Naive thymus-derived CD4-positive, alpha-beta T cell (primary cell): ENCODE measurements at regions not wholly inside any gene's neighbourhood (a gene's known extent, or its start where the extent isn't known, plus 50 kb on each side); places are given as distances from the start of the nearest gene placed in this dataset.

Source experiments
- ATAC-seq: fragments of 150-1000 bp; cut with Tn5 transposase; 2 replicates; pipeline ENCODE4 v1.10.0; 2021; ENCODE audit warnings: mild to moderate bottlenecking, moderate library complexity
- CTCF ChIA-PET: fragments of 350-600 bp; sonication (Branson Sonifier 250); formaldehyde crosslinking; loops from one replicate; lab custom pipeline; 2021; ENCODE audit warnings: antibody characterized with exemption; lab: Charles Lee
- POLR2A ChIA-PET: fragments of 350-600 bp; sonication (Branson Sonifier 250); formaldehyde crosslinking; loops from one replicate; lab custom pipeline; 2021; ENCODE audit warnings: antibody characterized with exemption, inconsistent platforms; lab: Charles Lee
- DNase-seq, 9 donors: peaks; one replicate each; pipeline versions ENCODE4 v3.0.0 to v3.0.0-alpha.2; 2020 to 2022; ENCODE audit warnings: mixed read lengths in 1 of 9
- H3K27ac ChIP-seq: one replicate; pipeline ENCODE4 v1.7.0; 2013; ENCODE audit warnings: mild to moderate bottlenecking, low read depth, low read length, moderate library complexity
- H3K27me3 ChIP-seq, 2 donors: one replicate each; pipeline ENCODE4 v1.7.0; 2013; ENCODE audit warnings: low read length in 2 of 2, mild to moderate bottlenecking in 2 of 2, moderate library complexity in 2 of 2; ENCODE audit not compliant: control insufficient read depth in 2 of 2, insufficient read depth in 2 of 2
- H3K36me3 ChIP-seq, 3 experiments: 1 replicate in 2 of 3; 2 replicates in 1 of 3; pipeline ENCODE4 v1.7.0; 2013; ENCODE audit warnings: low read length in 3 of 3, mild to moderate bottlenecking in 3 of 3, moderate library complexity in 1 of 3; ENCODE audit not compliant: insufficient read depth in 3 of 3, control insufficient read depth in 2 of 3
- H3K4me1 ChIP-seq, 2 donors: one replicate each; pipeline ENCODE4 v1.7.0; 2013; ENCODE audit warnings: low read length in 2 of 2, mild to moderate bottlenecking in 2 of 2, moderate library complexity in 1 of 2; ENCODE audit not compliant: control insufficient read depth in 2 of 2, insufficient read depth in 2 of 2
- H3K4me3 ChIP-seq: 2 replicates; pipeline ENCODE4 v1.7.0; 2013; ENCODE audit warnings: mild to moderate bottlenecking, low read length
- H3K9me3 ChIP-seq, 3 experiments: 1 replicate in 2 of 3; 2 replicates in 1 of 3; pipeline ENCODE4 v1.7.0; 2013; ENCODE audit warnings: low read length in 3 of 3; ENCODE audit not compliant: control insufficient read depth in 2 of 3
- H3K27ac Mint-ChIP-seq, 9 donors: one replicate each; pipeline ENCODE4 v1.8.0; 2020 to 2022; ENCODE audit warnings: mixed read lengths in 9 of 9, mild to moderate bottlenecking in 8 of 9, moderate library complexity in 5 of 9, inconsistent platforms in 2 of 9
- H3K27me3 Mint-ChIP-seq, 5 donors: one replicate each; pipeline ENCODE4 v1.8.0; 2021 to 2022; ENCODE audit warnings: mixed read lengths in 5 of 5, mild to moderate bottlenecking in 1 of 5
- H3K36me3 Mint-ChIP-seq, 5 donors: one replicate each; pipeline ENCODE4 v1.8.0; 2020 to 2022; ENCODE audit warnings: mixed read lengths in 5 of 5, mild to moderate bottlenecking in 3 of 5, inconsistent platforms in 1 of 5
- H3K4me1 Mint-ChIP-seq, 7 donors: one replicate each; pipeline ENCODE4 v1.8.0; 2020 to 2022; ENCODE audit warnings: mixed read lengths in 7 of 7, mild to moderate bottlenecking in 3 of 7, inconsistent platforms in 1 of 7
- H3K4me3 Mint-ChIP-seq, 10 donors: one replicate each; pipeline ENCODE4 v1.8.0; 2020 to 2022; ENCODE audit warnings: mild to moderate bottlenecking in 10 of 10, mixed read lengths in 10 of 10, moderate library complexity in 6 of 10, inconsistent platforms in 2 of 10
- H3K9me3 Mint-ChIP-seq, 11 donors: one replicate each; pipeline ENCODE4 v1.8.0; 2020 to 2022; ENCODE audit warnings: mixed read lengths in 11 of 11, mild to moderate bottlenecking in 4 of 11, inconsistent platforms in 1 of 11, moderate library complexity in 1 of 11
- intact Hi-C, 2 donors: fragments of 100-400 bp; cut with micrococcal nuclease; formaldehyde crosslinking; loops; one replicate each; pipeline ENCODE4 v1.15.1; 2023

DNA sequence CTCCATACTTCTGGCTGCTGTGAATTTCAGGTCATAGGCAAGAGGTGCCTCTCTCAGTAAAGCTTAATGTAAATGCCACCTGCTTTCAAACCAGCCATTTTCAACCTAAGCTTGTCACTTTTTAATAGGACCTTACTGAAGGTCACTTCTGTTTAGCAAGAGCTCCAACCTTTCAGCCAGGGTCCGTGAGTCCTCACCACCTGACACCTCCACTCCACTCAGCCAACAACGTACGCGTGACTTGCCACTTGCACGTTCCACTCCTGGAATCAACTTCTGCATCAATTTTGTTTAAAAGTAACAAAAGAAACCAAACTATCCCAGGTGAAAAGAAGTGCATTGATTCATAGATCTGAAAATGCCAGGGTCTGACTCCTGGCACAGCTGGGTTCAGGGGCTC is 114.4 kb downstream of the TRIM29 start:
- Histone ChIP-seq H3K27me3 (no peaks in the 10 kb centered on the region), H3K9me3 (no peaks in the 10 kb centered on the region), H3K27ac (no peak overlapping the region), H3K36me3 (no peaks in the 10 kb centered on the region), H3K4me1 (no peaks in the 10 kb centered on the region), H3K4me3 (no peak overlapping the region)
- DNase-seq (no peak), ATAC-seq (no peak)
- intact Hi-C loops: no loop called here
- ChIA-PET POLR2A (no interaction called here), CTCF (no interaction called here)
- Mint-ChIP-seq H3K9me3 (peaks cover 0 to 2% (median 0%) of the 10 kb centered on the region in 11 donors), H3K36me3 (no peaks in the 10 kb centered on the region), H3K27ac (no peak overlapping the region), H3K4me3 (peak overlapping the region in 1 of 10 donors; percentile 12), H3K27me3 (peaks cover 0 to 41% (median 21%) of the 10 kb centered on the region in 5 donors), H3K4me1 (no peaks in the 10 kb centered on the region)

DNA sequence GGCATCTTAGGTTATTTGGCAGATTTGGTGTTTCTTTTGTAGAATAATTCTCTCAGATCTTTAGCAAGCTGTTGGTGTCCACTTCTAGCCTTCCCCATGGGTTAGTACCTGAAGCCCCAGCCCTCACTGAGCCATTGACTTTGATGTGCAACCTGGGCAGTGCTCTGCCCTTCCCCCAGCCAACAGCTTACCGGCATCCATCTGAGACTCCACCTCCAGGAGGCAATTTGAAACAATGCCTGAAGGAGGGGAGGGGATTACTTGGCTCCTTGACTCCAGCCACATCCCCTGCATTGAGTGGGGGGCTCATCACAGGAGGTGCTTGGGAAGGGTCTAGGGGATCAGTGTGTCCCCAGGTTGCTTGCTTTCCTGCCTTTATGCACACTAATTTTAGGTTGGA is 114.8 kb downstream of the TRIM29 start:
- no peak overlapping the region for H3K4me3 ChIP-seq
- H3K27me3 ChIP-seq: no peaks in the 10 kb centered on the region
- H3K27me3 Mint-ChIP-seq: peaks cover 0 to 39% (median 21%) of the 10 kb centered on the region in 5 donors
- no peaks in the 10 kb centered on the region for H3K36me3 Mint-ChIP-seq
- H3K4me1 Mint-ChIP-seq: no peaks in the 10 kb centered on the region
- H3K27ac Mint-ChIP-seq: no peak overlapping the region
- H3K4me1 ChIP-seq: no peaks in the 10 kb centered on the region
- H3K9me3 Mint-ChIP-seq: peaks cover 0 to 2% (median 0%) of the 10 kb centered on the region in 11 donors
- H3K4me3 Mint-ChIP-seq: no peak overlapping the region
- intact Hi-C loops: no loop called here
- H3K27ac ChIP-seq: no peak overlapping the region
- no peak for DNase-seq
- ChIA-PET POLR2A (no interaction called here), CTCF (no interaction called here)
- no peaks in the 10 kb centered on the region for H3K9me3 ChIP-seq
- ATAC-seq: no peak
- no peaks in the 10 kb centered on the region for H3K36me3 ChIP-seq

DNA sequence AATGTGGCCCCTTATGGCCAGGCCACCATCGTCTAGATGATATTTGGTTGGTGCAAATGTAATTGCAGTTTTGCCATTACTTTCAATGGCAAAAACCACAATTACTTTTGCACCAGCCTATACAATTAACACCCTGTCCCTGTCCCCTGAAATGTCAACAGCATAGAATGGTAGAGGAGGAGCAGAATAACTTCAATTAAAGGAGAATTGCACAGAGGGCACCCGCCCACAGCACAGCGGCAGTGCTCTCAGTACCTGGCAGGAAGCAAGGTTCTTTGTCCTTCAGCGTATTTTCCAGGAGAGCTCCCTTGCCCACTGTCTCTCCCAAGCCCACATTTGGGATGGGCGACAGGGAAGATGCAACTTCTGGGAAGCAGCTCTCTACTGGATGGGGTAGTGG is 115.3 kb downstream of the TRIM29 start:
- H3K4me1 Mint-ChIP-seq: no peaks in the 10 kb centered on the region

DNA sequence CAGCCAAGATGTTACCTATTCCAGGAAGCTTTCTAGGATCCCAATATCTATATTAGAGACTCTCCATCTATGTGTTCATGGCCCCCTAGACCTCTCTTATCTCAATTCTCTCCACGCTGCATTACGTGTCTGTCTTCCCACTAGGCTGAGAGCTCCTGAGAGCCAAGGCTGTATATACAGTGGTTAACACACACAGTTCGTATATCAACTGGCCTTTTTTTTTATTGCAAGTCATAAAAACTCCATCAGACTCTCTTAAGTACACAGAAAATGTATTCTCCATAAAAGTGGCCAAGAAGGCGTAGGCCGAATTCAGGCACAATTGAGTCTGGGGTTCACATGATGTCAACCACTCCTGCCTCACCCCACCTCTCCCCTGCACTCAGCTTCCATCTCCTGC is 115.9 kb downstream of the TRIM29 start:
- POLR2A ChIA-PET: no interaction called here

More for the DNA sequence above, 115.3 kb downstream of the TRIM29 start:
- Mint-ChIP-seq H3K4me3 (no peak overlapping the region), H3K36me3 (no peaks in the 10 kb centered on the region), H3K9me3 (peaks cover 0 to 2% (median 0%) of the 10 kb centered on the region in 11 donors), H3K27ac (no peak overlapping the region), H3K27me3 (peaks cover 0 to 39% (median 21%) of the 10 kb centered on the region in 5 donors)
- Histone ChIP-seq H3K27ac (no peak overlapping the region), H3K4me1 (no peaks in the 10 kb centered on the region), H3K27me3 (no peaks in the 10 kb centered on the region), H3K9me3 (no peaks in the 10 kb centered on the region), H3K36me3 (no peaks in the 10 kb centered on the region), H3K4me3 (no peak overlapping the region)
- DNase-seq (no peak), ATAC-seq (no peak)
- intact Hi-C loops: no loop called here
- ChIA-PET POLR2A (no interaction called here), CTCF (no interaction called here)

DNA sequence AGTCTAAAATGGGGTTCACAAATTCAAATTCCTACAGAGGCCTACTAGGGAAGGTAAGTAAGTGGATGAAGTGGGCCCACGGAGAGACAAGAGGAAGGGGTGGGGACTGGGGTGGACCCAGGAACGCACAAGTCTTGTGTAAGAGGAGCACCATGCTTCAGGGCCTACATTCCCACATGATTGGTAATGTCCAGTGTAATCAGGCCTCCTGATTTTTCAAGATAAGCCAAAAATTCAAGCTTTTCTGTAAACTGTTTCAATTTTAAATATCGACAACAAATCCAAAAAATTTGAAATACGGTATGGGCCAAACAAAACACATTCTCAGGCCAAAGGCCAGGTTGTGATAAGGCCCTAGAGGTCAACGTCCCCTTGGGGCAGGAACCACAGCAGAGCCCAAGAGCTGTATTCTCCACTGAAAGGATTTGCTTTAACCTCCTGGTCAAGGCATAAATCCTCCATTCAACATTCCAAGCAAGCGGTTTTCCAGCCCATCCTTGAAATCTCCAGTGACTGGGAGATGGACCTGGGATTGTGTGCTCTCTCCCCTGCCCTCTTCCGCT is 116.4 kb downstream of the TRIM29 start:
- Mint-ChIP-seq H3K27me3 (peaks cover 4 to 44% (median 27%) of the 10 kb centered on the region in 5 donors), H3K9me3 (peaks cover 0 to 2% (median 0%) of the 10 kb centered on the region in 11 donors), H3K4me1 (no peaks in the 10 kb centered on the region), H3K36me3 (no peaks in the 10 kb centered on the region), H3K4me3 (no peak overlapping the region), H3K27ac (no peak overlapping the region)
- CTCF ChIA-PET: no interaction called here
- no peaks in the 10 kb centered on the region for H3K9me3 ChIP-seq
- intact Hi-C loops: no loop called here
- DNase-seq (no peak), ATAC-seq (no peak)
- no peak overlapping the region for H3K4me3 ChIP-seq
- H3K36me3 ChIP-seq: no peaks in the 10 kb centered on the region
- no peaks in the 10 kb centered on the region for H3K4me1 ChIP-seq
- no peaks in the 10 kb centered on the region for H3K27me3 ChIP-seq
- no peak overlapping the region for H3K27ac ChIP-seq
- POLR2A ChIA-PET: no interaction called here

More for the DNA sequence above, 115.9 kb downstream of the TRIM29 start:
- Histone ChIP-seq H3K4me3 (no peak overlapping the region), H3K9me3 (no peaks in the 10 kb centered on the region), H3K36me3 (no peaks in the 10 kb centered on the region), H3K27ac (no peak overlapping the region), H3K27me3 (no peaks in the 10 kb centered on the region), H3K4me1 (no peaks in the 10 kb centered on the region)
- intact Hi-C loops: no loop called here
- Mint-ChIP-seq H3K4me1 (no peaks in the 10 kb centered on the region), H3K9me3 (peaks cover 0 to 2% (median 0%) of the 10 kb centered on the region in 11 donors), H3K4me3 (no peak overlapping the region), H3K36me3 (no peaks in the 10 kb centered on the region), H3K27ac (no peak overlapping the region), H3K27me3 (peaks cover 0 to 39% (median 22%) of the 10 kb centered on the region in 5 donors)
- DNase-seq: no peak
- ATAC-seq: no peak
- CTCF ChIA-PET: no interaction called here

DNA sequence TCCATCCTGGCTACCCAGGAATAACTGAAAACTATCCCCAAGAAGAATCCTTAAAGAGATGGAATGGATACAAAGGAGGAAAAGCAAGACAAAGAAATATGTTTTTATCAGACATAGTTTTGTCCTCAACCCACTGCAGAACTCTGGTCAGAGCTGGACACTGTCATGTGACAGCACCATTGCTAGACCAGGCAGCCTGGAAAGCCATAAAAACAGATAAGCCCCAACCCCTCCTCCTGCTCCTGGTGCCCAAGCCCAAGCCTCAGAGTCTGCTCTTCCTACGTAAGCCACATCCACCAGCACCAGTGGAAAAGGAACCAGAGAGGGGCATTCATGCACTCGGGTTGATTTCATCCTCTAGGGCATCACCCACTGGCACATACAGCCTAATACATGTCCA is 116.9 kb downstream of the TRIM29 start:
- H3K4me3 ChIP-seq: no peak overlapping the region
- ChIA-PET CTCF (no interaction called here), POLR2A (no interaction called here)
- H3K27me3 Mint-ChIP-seq: peaks cover 8 to 49% (median 32%) of the 10 kb centered on the region in 5 donors
- H3K27ac ChIP-seq: no peak overlapping the region
- no peaks in the 10 kb centered on the region for H3K4me1 Mint-ChIP-seq
- H3K27me3 ChIP-seq: no peaks in the 10 kb centered on the region
- no peaks in the 10 kb centered on the region for H3K4me1 ChIP-seq
- H3K27ac Mint-ChIP-seq: no peak overlapping the region
- H3K36me3 Mint-ChIP-seq: no peaks in the 10 kb centered on the region
- intact Hi-C loops: no loop called here
- no peaks in the 10 kb centered on the region for H3K9me3 ChIP-seq
- H3K4me3 Mint-ChIP-seq: no peak overlapping the region
- ATAC-seq (no peak), DNase-seq (no peak)
- H3K36me3 ChIP-seq: no peaks in the 10 kb centered on the region
- H3K9me3 Mint-ChIP-seq: peaks cover 0 to 2% (median 0%) of the 10 kb centered on the region in 11 donors

DNA sequence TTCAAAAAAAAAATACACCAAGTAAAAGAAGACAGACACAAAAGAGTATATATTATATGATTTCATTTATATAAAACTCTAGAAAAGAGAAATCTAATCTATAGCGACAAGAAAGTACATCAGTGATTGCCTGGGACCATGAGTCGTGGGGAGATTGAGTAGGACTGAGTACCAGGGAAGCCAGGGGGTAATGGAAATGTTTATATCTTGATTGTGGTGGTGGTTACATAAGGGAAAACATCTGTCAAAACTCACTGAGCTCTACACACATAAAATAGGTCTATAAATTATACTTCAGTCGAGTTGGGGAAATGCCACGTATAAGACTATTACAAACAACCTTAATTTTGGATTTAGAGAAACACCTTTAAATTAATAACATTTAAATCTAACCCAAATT is 117.4 kb downstream of the TRIM29 start:
- no peaks in the 10 kb centered on the region for H3K4me1 Mint-ChIP-seq
- peaks cover 0 to 2% (median 0%) of the 10 kb centered on the region in 11 donors for H3K9me3 Mint-ChIP-seq
- POLR2A ChIA-PET: no interaction called here
- no peak overlapping the region for H3K4me3 Mint-ChIP-seq
- H3K36me3 Mint-ChIP-seq: no peaks in the 10 kb centered on the region
- DNase-seq (no peak), ATAC-seq (no peak)
- CTCF ChIA-PET: no interaction called here
- H3K9me3 ChIP-seq: no peaks in the 10 kb centered on the region
- no peak overlapping the region for H3K27ac ChIP-seq
- H3K4me3 ChIP-seq: no peak overlapping the region
- no peaks in the 10 kb centered on the region for H3K36me3 ChIP-seq
- no peak overlapping the region for H3K27ac Mint-ChIP-seq
- peaks cover 11 to 54% (median 35%) of the 10 kb centered on the region in 5 donors for H3K27me3 Mint-ChIP-seq
- intact Hi-C loops: no loop called here
- no peaks in the 10 kb centered on the region for H3K27me3 ChIP-seq
- no peaks in the 10 kb centered on the region for H3K4me1 ChIP-seq
